Activated gamma-delta T cell treated with anti-CD3 and anti-CD28 coated beads, Interleukin-2, amount 50 U/mL, for 16 hours (primary cell): ENCODE measurements at regions not wholly inside any gene's neighbourhood (a gene's known extent, or its start where the extent isn't known, plus 50 kb on each side); places are given as distances from the start of the nearest gene placed in this dataset.
"Not testable (repeated sequence)": the region's sequence is repeated elsewhere in the genome, so short reads cannot be mapped to it uniquely, and the experiment has no call there.

Experiments
- DNase-seq: peaks from one replicate; pipeline ENCODE4 v3.0.0-alpha.2; 2020; ENCODE audit warnings: low read depth

- no peak for DNase-seq
Observed at GRCh38 chr22:19641254-19641982, 72.9 kb upstream of the SEPTIN5 start.

- no peak for DNase-seq
Observed at GRCh38 chr22:19641983-19642451, 72.3 kb upstream of the SEPTIN5 start.

- DNase-seq = no peak
Observed at GRCh38 chr22:19643448-19644313, 70.6 kb upstream of the SEPTIN5 start.

- DNase-seq = no peak
Observed at GRCh38 chr22:19644314-19645223, 69.7 kb upstream of the SEPTIN5 start.

- no peak for DNase-seq
Observed at GRCh38 chr22:19645391-19645790, 68.9 kb upstream of the SEPTIN5 start.

GRCh38 chr22:19645905-19646304, 68.4 kb upstream of the SEPTIN5 start:
- DNase-seq = no peak

GRCh38 chr22:19646383-19646782, 67.9 kb upstream of the SEPTIN5 start:
- DNase-seq = no peak

GRCh38 chr22:19648419-19648929, 65.8 kb upstream of the SEPTIN5 start:
- no peak for DNase-seq

- no peak for DNase-seq
Observed at GRCh38 chr22:19652316-19652715, 62.0 kb upstream of the SEPTIN5 start.

GRCh38 chr22:19654338-19654987, 59.8 kb upstream of the SEPTIN5 start:
- no peak for DNase-seq

GRCh38 chr22:19655399-19655798, 58.9 kb upstream of the SEPTIN5 start:
- DNase-seq = no peak

GRCh38 chr22:19656541-19657251, 57.6 kb upstream of the SEPTIN5 start:
- no peak for DNase-seq

GRCh38 chr22:19657252-19658056, 56.8 kb upstream of the SEPTIN5 start:
- DNase-seq = no peak

GRCh38 chr22:19658057-19658966, 56.0 kb upstream of the SEPTIN5 start:
- no peak for DNase-seq

- DNase-seq = no peak
Observed at GRCh38 chr22:19658967-19659804, 55.1 kb upstream of the SEPTIN5 start.

- DNase-seq = no peak
Observed at GRCh38 chr22:19659805-19660345, 54.4 kb upstream of the SEPTIN5 start.

- DNase-seq = not testable (repeated sequence)
Observed at GRCh38 chr22:19660583-19660982, 53.7 kb upstream of the SEPTIN5 start.

GRCh38 chr22:19661156-19661555, 53.1 kb upstream of the SEPTIN5 start:
- no peak for DNase-seq
